ENCODE measurements at regions not wholly inside any gene's neighbourhood (a gene's known extent, or its start where the extent isn't known, plus 50 kb on each side); places are given as distances from the start of the nearest gene placed in this dataset.
A peak's percentile ranks its signal among the peaks of the same experiment; 100 is the strongest.
"Not testable (repeated sequence)": the region's sequence is repeated elsewhere in the genome, so short reads cannot be mapped to it uniquely, and the experiment has no call there.

- DNase-seq = no peak
Observed at GRCh38 chr2:105525201-105525600, 126.3 kb upstream of the FHL2 start.

GRCh38 chr2:105522645-105523044 is 123.8 kb upstream of the FHL2 start:
- DNase-seq = no peak

- DNase-seq = no peak
Observed at GRCh38 chr2:105521616-105522015, 122.8 kb upstream of the FHL2 start.

- no peak for DNase-seq
Observed at GRCh38 chr2:105521176-105521575, 122.3 kb upstream of the FHL2 start.

- no peak for DNase-seq
Observed at GRCh38 chr2:105519516-105519915, 120.7 kb upstream of the FHL2 start.

- DNase-seq = no peak
Observed at GRCh38 chr2:105518897-105519296, 120.0 kb upstream of the FHL2 start.

- DNase-seq = no peak
Observed at GRCh38 chr2:105517814-105518705, 119.2 kb upstream of the FHL2 start.

- DNase-seq = peak; percentile 59
Observed at GRCh38 chr2:105515581-105516415, 116.9 kb upstream of the FHL2 start.

- DNase-seq = no peak
Observed at GRCh38 chr2:105514576-105514975, 115.7 kb upstream of the FHL2 start.

- DNase-seq = no peak
Observed at GRCh38 chr2:105510761-105511528, 112.1 kb upstream of the FHL2 start.

- DNase-seq = no peak
Observed at GRCh38 chr2:105509269-105510086, 110.6 kb upstream of the FHL2 start.

GRCh38 chr2:105506860-105507259 is 108.0 kb upstream of the FHL2 start:
- DNase-seq = not testable (repeated sequence)

GRCh38 chr2:105504459-105504858 is 105.6 kb upstream of the FHL2 start:
- no peak for DNase-seq

- DNase-seq = no peak
Observed at GRCh38 chr2:105502625-105503334, 103.9 kb upstream of the FHL2 start.

- no peak for DNase-seq
Observed at GRCh38 chr2:105498281-105498846, 99.5 kb upstream of the FHL2 start.

GRCh38 chr2:105497094-105497493 is 98.2 kb upstream of the FHL2 start:
- no peak for DNase-seq

- peak; percentile 55 for DNase-seq
Observed at GRCh38 chr2:105496271-105496670, 97.4 kb upstream of the FHL2 start.

GRCh38 chr2:105494683-105495425 is 96.0 kb upstream of the FHL2 start:
- DNase-seq = no peak

GRCh38 chr2:105490956-105491355 is 92.1 kb upstream of the FHL2 start:
- no peak for DNase-seq

- no peak for DNase-seq
Observed at GRCh38 chr2:105490204-105490603, 91.4 kb upstream of the FHL2 start.

All from DMS 273 treated with DMSO at 0.1 percent for 48 hours (cell line).